Nephron (organoid): ENCODE measurements at regions not wholly inside any gene's neighbourhood (a gene's known extent, or its start where the extent isn't known, plus 50 kb on each side); places are given as distances from the start of the nearest gene placed in this dataset.

Experiments used
- H3K27ac Mint-ChIP-seq, 3 experiments: 2 replicates each; pipeline ENCODE4 v1.8.0; 2020; ENCODE audit warnings: mixed read lengths in 3 of 3, mild to moderate bottlenecking in 2 of 3, moderate library complexity in 1 of 3
- H3K27me3 Mint-ChIP-seq: 2 replicates; pipeline ENCODE4 v1.8.0; 2021; ENCODE audit warnings: low read depth, mild to moderate bottlenecking, moderate library complexity, mixed read lengths
- H3K36me3 Mint-ChIP-seq: 2 replicates; pipeline ENCODE4 v1.8.0; 2020; ENCODE audit warnings: low read depth, mixed read lengths
- H3K4me1 Mint-ChIP-seq: 2 replicates; pipeline ENCODE4 v1.8.0; 2020; ENCODE audit warnings: mixed read lengths
- H3K4me3 Mint-ChIP-seq, 3 experiments: 2 replicates each; pipeline ENCODE4 v1.8.0; 2020; ENCODE audit warnings: mild to moderate bottlenecking in 3 of 3, mixed read lengths in 3 of 3, moderate library complexity in 2 of 3
- H3K9me3 Mint-ChIP-seq: 2 replicates; pipeline ENCODE4 v1.8.0; 2020; ENCODE audit warnings: mixed read lengths
- CTCF ChIP-seq, 3 experiments: fragments of 200-600 bp; sonication (generic); IDR thresholded peaks; one replicate each; pipeline ENCODE4 v1.5.0; 2021; ENCODE audit warnings: antibody characterized with exemption in 3 of 3; ENCODE audit not compliant: unreplicated experiment in 3 of 3

- Mint-ChIP-seq H3K4me1 (peaks cover 7% of the 10 kb centered on the region), H3K4me3 (no peak overlapping the region), H3K36me3 (no peaks in the 10 kb centered on the region), H3K9me3 (no peaks in the 10 kb centered on the region), H3K27ac (no peak overlapping the region), H3K27me3 (no peaks in the 10 kb centered on the region)
- no peak for TF ChIP-seq CTCF (IDR thresholded peaks at IDR 0.05; ENCODE audit: unreplicated experiment in 3 of 3)
Measured at GRCh38 chr1:80066060-80066459, 1059.5 kb upstream of the ADGRL4 start.

GRCh38 chr1:80064524-80064923 is 1058.0 kb upstream of the ADGRL4 start:
- Mint-ChIP-seq H3K27me3 (no peaks in the 10 kb centered on the region), H3K4me3 (no peak overlapping the region), H3K9me3 (no peaks in the 10 kb centered on the region), H3K36me3 (no peaks in the 10 kb centered on the region), H3K4me1 (peaks cover 7% of the 10 kb centered on the region), H3K27ac (no peak overlapping the region)
- no peak for TF ChIP-seq CTCF (IDR thresholded peaks at IDR 0.05; ENCODE audit: unreplicated experiment in 3 of 3)

GRCh38 chr1:80059940-80060339 is 1053.4 kb upstream of the ADGRL4 start:
- Mint-ChIP-seq H3K27ac (no peak overlapping the region), H3K36me3 (no peaks in the 10 kb centered on the region), H3K27me3 (no peaks in the 10 kb centered on the region), H3K9me3 (no peaks in the 10 kb centered on the region), H3K4me3 (no peak overlapping the region), H3K4me1 (no peaks in the 10 kb centered on the region)
- no peak for TF ChIP-seq CTCF (IDR thresholded peaks at IDR 0.05; ENCODE audit: unreplicated experiment in 3 of 3)

- Mint-ChIP-seq H3K27me3 (no peaks in the 10 kb centered on the region), H3K9me3 (peaks cover 5% of the 10 kb centered on the region), H3K36me3 (no peaks in the 10 kb centered on the region), H3K4me1 (no peaks in the 10 kb centered on the region), H3K27ac (no peak overlapping the region), H3K4me3 (no peak overlapping the region)
- TF ChIP-seq CTCF (IDR thresholded peaks at IDR 0.05; ENCODE audit: unreplicated experiment in 3 of 3), result no peak
Measured at GRCh38 chr1:80056179-80056578, 1049.6 kb upstream of the ADGRL4 start.

- Mint-ChIP-seq H3K9me3 (peaks cover 5% of the 10 kb centered on the region), H3K36me3 (no peaks in the 10 kb centered on the region), H3K27ac (no peak overlapping the region), H3K4me1 (no peaks in the 10 kb centered on the region), H3K4me3 (no peak overlapping the region), H3K27me3 (no peaks in the 10 kb centered on the region)
- no peak for TF ChIP-seq CTCF (IDR thresholded peaks at IDR 0.05; ENCODE audit: unreplicated experiment in 3 of 3)
Measured at GRCh38 chr1:80054129-80054528, 1047.6 kb upstream of the ADGRL4 start.

GRCh38 chr1:80053613-80054012 is 1047.1 kb upstream of the ADGRL4 start:
- TF ChIP-seq CTCF (IDR thresholded peaks at IDR 0.05; ENCODE audit: unreplicated experiment in 3 of 3), result no peak
- Mint-ChIP-seq H3K4me3 (no peak overlapping the region), H3K36me3 (no peaks in the 10 kb centered on the region)

More at GRCh38 chr1:80053613-80054012, 1047.1 kb upstream of the ADGRL4 start:
- H3K27me3 Mint-ChIP-seq, result no peaks in the 10 kb centered on the region
- peaks cover 5% of the 10 kb centered on the region for H3K9me3 Mint-ChIP-seq
- no peaks in the 10 kb centered on the region for H3K4me1 Mint-ChIP-seq
- H3K27ac Mint-ChIP-seq, result no peak overlapping the region
